A549 (cell line): ENCODE measurements at regions not wholly inside any gene's neighbourhood (a gene's known extent, or its start where the extent isn't known, plus 50 kb on each side); places are given as distances from the start of the nearest gene placed in this dataset.

Source experiments
- ATAC-seq, 2 experiments: fragments of 200-7000 bp in 1 of 2; fragments of >200 bp in 1 of 2; cut with Nextera tagmentation in 1 of 2; cut with Tn5 transposase in 1 of 2; 3 replicates each; pipeline versions ENCODE4 v1.8.0 to v1.9.1; 2018 to 2020; ENCODE audit warnings: mild to moderate bottlenecking in 1 of 2, moderate library complexity in 1 of 2
- CTCF ChIA-PET: fragments of 300-600 bp; sonication (Branson Sonifier 250); formaldehyde crosslinking; extraction: SDS; loops from one replicate; lab custom pipeline; 2021; ENCODE audit warnings: antibody characterized with exemption, inconsistent platforms; lab: Yijun Ruan, JAX
- POLR2A ChIA-PET: fragments of 350-600 bp; formaldehyde crosslinking; extraction: SDS; loops from one replicate; lab custom pipeline; 2021; ENCODE audit warnings: antibody characterized with exemption, inconsistent platforms; lab: Yijun Ruan, JAX
- DNase-seq, 2 experiments: peaks; one replicate each; pipeline versions ENCODE4 v3.0.0 to v3.0.0-alpha.2; 2011 to 2016; ENCODE audit warnings: low read depth in 1 of 2, low spot score in 1 of 2
- FAIRE-seq: peaks from 2 replicates; lab custom pipeline; 2011; peaks lifted over from hg19 to GRCh38; lab: Jason Lieb, UNC
- H3K27ac ChIP-seq, 2 experiments: fragments of >200 bp; sonication (Bioruptor Twin); formaldehyde crosslinking; 3 replicates each; pipeline ENCODE4 v1.5.1; 2016 to 2017
- H3K4me1 ChIP-seq: fragments of >200 bp; sonication (Bioruptor Twin); formaldehyde crosslinking; 3 replicates; pipeline ENCODE4 v1.6.1; 2016
- H3K4me2 ChIP-seq: fragments of >200 bp; sonication (Bioruptor Twin); formaldehyde crosslinking; 3 replicates; pipeline ENCODE4 v1.6.1; 2016
- H3K4me3 ChIP-seq: fragments of >200 bp; sonication (Bioruptor Twin); formaldehyde crosslinking; 3 replicates; pipeline ENCODE4 v1.5.1; 2016
- H3K9me3 ChIP-seq: fragments of >200 bp; sonication (Bioruptor Twin); formaldehyde crosslinking; 3 replicates; pipeline ENCODE4 v1.6.1; 2016
- BHLHE40 ChIP-seq: IDR thresholded peaks from 2 replicates; pipeline ENCODE4 v1.6.1; 2012; ENCODE audit warnings: low read depth, low read length, inconsistent platforms
- CBX2 ChIP-seq: fragments of 200-600 bp; sonication (generic); IDR thresholded peaks from 2 replicates; pipeline ENCODE4 v1.6.1; 2016; ENCODE audit warnings: low read depth, mild to moderate bottlenecking, borderline replicate concordance
- CBX8 ChIP-seq: fragments of 200-600 bp; sonication (generic); IDR thresholded peaks from 2 replicates; pipeline ENCODE4 v1.6.1; 2016
- CEBPB ChIP-seq, 2 experiments: fragments of >200 bp in 1 of 2; sonication (Bioruptor Twin) in 1 of 2; formaldehyde crosslinking in 1 of 2; IDR thresholded peaks; 2 replicates each; pipeline ENCODE4 v1.6.1; 2012 to 2016
- EP300 ChIP-seq, 2 experiments: fragments of >200 bp; sonication (Bioruptor Twin); formaldehyde crosslinking; IDR thresholded peaks; 2 replicates in 1 of 2; 3 replicates in 1 of 2; pipeline ENCODE4 v1.6.1; 2016 to 2017
- HDAC2 ChIP-seq: fragments of 200-600 bp; sonication (generic); IDR thresholded peaks from 2 replicates; pipeline ENCODE4 v1.6.1; 2016
- HEYL ChIP-seq: fragments of 250-450 bp; sonication (Bioruptor Pico); IDR thresholded peaks from 2 replicates; pipeline ENCODE4 v1.8.0; 2021; ENCODE audit warnings: mild to moderate bottlenecking, moderate library complexity
- HOXB13 ChIP-seq: fragments of 250-450 bp; sonication (Bioruptor Pico); IDR thresholded peaks from 2 replicates; pipeline ENCODE4 v1.5.0; 2020; ENCODE audit warnings: low read depth, mild to moderate bottlenecking, moderate library complexity
- JUNB ChIP-seq: fragments of >200 bp; sonication (Bioruptor Twin); formaldehyde crosslinking; IDR thresholded peaks from 2 replicates; pipeline ENCODE4 v1.6.1; 2016
- KDM1A ChIP-seq: fragments of 200-600 bp; sonication (generic); IDR thresholded peaks from 2 replicates; pipeline ENCODE4 v1.6.1; 2016; ENCODE audit warnings: low read depth, mild to moderate bottlenecking
- KDM5A ChIP-seq: fragments of 200-600 bp; sonication (generic); IDR thresholded peaks from 2 replicates; pipeline ENCODE4 v1.6.1; 2016; ENCODE audit warnings: antibody characterized with exemption, mild to moderate bottlenecking
- MAZ ChIP-seq: fragments of 150-350 bp; IDR thresholded peaks from 2 replicates; pipeline ENCODE4 v1.6.1; 2014; ENCODE audit warnings: antibody characterized with exemption, low read depth, low read length, borderline replicate concordance
- MYC ChIP-seq: IDR thresholded peaks from 2 replicates; pipeline ENCODE4 v1.6.1; 2012; ENCODE audit warnings: mild to moderate bottlenecking, inconsistent platforms, low read length, improper control_type of control experiment, borderline replicate concordance
- NFE2L2 ChIP-seq: fragments of 150-350 bp; conservative IDR thresholded peaks from 2 replicates; pipeline ENCODE4 v1.6.1; 2014; ENCODE audit warnings: low read length
- NPAS2 ChIP-seq: fragments of 250-450 bp; sonication (Bioruptor Pico); IDR thresholded peaks from 2 replicates; pipeline ENCODE4 v1.8.0; 2022; ENCODE audit warnings: mild to moderate bottlenecking, moderate library complexity, borderline replicate concordance
- NR3C1 ChIP-seq: fragments of >200 bp; sonication (Bioruptor Twin); formaldehyde crosslinking; IDR thresholded peaks from 3 replicates; pipeline ENCODE4 v1.6.1; 2017
- RAD21 ChIP-seq, 2 experiments: fragments of >200 bp in 1 of 2; sonication (Bioruptor Twin) in 1 of 2; formaldehyde crosslinking in 1 of 2; IDR thresholded peaks in 1 of 2; conservative IDR thresholded peaks in 1 of 2; 2 replicates in 1 of 2; 3 replicates in 1 of 2; pipeline ENCODE4 v1.6.1; 2012 to 2018; ENCODE audit warnings: inconsistent platforms in 1 of 2
- RARB ChIP-seq: fragments of 250-450 bp; sonication (Bioruptor Pico); IDR thresholded peaks from 2 replicates; pipeline ENCODE4 v1.8.0; 2021; ENCODE audit warnings: mild to moderate bottlenecking, moderate library complexity
- RFX5 ChIP-seq: fragments of 450-650 bp; IDR thresholded peaks from 2 replicates; pipeline ENCODE4 v1.7.1; 2014; ENCODE audit warnings: antibody characterized with exemption, mild to moderate bottlenecking, moderate library complexity
- RNF2 ChIP-seq: fragments of 200-600 bp; sonication (generic); IDR thresholded peaks from 2 replicates; pipeline ENCODE4 v1.6.1; 2016; ENCODE audit warnings: low read depth, mild to moderate bottlenecking, antibody characterized with exemption, moderate library complexity, borderline replicate concordance
- SMC3 ChIP-seq: fragments of >200 bp; sonication (Bioruptor Twin); formaldehyde crosslinking; IDR thresholded peaks from 3 replicates; pipeline ENCODE4 v1.6.1; 2018; ENCODE audit warnings: inconsistent platforms
- TP53 ChIP-seq: fragments of 250-450 bp; sonication (Bioruptor Pico); IDR thresholded peaks from 2 replicates; pipeline ENCODE4 v1.5.0; 2021; ENCODE audit warnings: mild to moderate bottlenecking, moderate library complexity
- USF2 ChIP-seq: fragments of 450-650 bp; IDR thresholded peaks from 2 replicates; pipeline ENCODE4 v1.6.1; 2014; ENCODE audit warnings: antibody characterized with exemption
- ZC3H11A ChIP-seq: fragments of 450-650 bp; IDR thresholded peaks from 2 replicates; pipeline ENCODE4 v1.6.1; 2014; ENCODE audit warnings: antibody characterized with exemption, mild to moderate bottlenecking
- WGBS: methylation state at CpG from one replicate; pipeline ENCODE4 v1.1.6; 2017; ENCODE audit errors: missing lambda C conversion rate; 5-methylcytosine and 5-hydroxymethylcytosine counted together
- TF ChIP-seq, protein P1 (sequence below): fragments of >200 bp; sonication (Bioruptor Twin); formaldehyde crosslinking; IDR thresholded peaks from 3 replicates; pipeline ENCODE4 v1.6.1; 2016
- TF ChIP-seq, protein P2 (sequence below): fragments of 250-450 bp; sonication (Bioruptor Pico); IDR thresholded peaks from 2 replicates; pipeline ENCODE4 v1.5.0; 2020; ENCODE audit warnings: low read depth, mild to moderate bottlenecking, moderate library complexity
- TF ChIP-seq, protein P3 (sequence below): IDR thresholded peaks from 2 replicates; pipeline ENCODE4 v1.6.1; 2012

GRCh38 chr10:78886129-78886528, 182.6 kb upstream of the ZMIZ1 start (continued):
- TF ChIP-seq, protein P1, sequence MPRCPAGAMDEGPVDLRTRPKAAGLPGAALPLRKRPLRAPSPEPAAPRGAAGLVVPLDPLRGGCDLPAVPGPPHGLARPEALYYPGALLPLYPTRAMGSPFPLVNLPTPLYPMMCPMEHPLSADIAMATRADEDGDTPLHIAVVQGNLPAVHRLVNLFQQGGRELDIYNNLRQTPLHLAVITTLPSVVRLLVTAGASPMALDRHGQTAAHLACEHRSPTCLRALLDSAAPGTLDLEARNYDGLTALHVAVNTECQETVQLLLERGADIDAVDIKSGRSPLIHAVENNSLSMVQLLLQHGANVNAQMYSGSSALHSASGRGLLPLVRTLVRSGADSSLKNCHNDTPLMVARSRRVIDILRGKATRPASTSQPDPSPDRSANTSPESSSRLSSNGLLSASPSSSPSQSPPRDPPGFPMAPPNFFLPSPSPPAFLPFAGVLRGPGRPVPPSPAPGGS, result no peak
- no peak for TF ChIP-seq KDM1A
- TF ChIP-seq, all 56 proteins: peak for 0

DNA sequence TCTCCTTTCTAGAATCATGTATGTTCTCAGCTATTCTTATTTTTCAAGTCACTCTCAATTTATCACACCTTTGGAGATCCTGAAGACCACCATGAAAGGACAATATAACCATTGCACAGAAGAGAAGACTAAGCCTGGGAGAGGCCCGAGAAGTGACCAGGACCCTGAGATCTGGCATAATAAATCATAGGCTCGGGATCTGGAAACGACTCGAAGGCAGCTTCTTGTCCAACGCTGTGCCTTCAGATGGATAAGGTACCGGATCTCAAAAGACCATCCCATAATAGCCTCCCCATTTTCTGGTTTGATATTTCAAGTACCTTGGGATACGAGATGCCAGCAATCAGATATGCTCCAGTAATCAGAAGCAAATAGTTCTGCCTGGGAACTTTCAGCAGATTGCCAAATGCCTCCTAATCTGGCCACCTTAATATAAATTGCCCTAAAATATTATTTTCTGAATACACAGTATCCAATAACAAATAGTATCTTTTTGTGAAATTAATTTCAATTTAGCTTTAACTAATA, 179.2 kb upstream of the ZMIZ1 start:
- Histone ChIP-seq H3K4me1 (no peaks in the 10 kb centered on the region), H3K4me3 (no peak overlapping the region), H3K27ac (no peak overlapping the region), H3K4me2 (no peak overlapping the region), H3K9me3 (peaks cover 26% of the 10 kb centered on the region)
- ATAC-seq, result no peak
- ChIA-PET POLR2A (no interaction called here), CTCF (no interaction called here)
- TF ChIP-seq USF2, result no peak
- no peak for TF ChIP-seq HEYL (CRISPR knock-in tag)
- DNase-seq, result no peak
- FAIRE-seq, result no peak
- 51% methylated on average over 7 of the region's 7 CpGs for WGBS

DNA sequence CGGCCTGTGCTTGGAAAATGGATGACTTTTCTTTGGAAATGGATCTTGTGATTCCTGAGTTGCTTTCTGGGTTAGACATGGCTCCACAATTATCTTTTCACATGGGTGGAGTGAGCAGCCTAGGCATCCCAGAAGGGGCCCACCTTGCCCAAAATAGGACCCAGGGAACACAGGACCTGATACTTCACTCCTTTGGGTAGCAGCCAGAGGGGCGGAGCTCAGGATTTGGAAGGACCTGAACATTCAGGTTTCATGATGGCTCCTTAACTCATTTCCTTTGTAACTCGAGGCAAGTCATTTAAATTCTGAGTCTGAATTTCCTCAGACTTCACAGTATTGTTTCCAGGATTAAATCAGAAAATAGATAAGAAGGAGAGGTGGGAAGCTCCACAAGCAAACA, 178.3 kb upstream of the ZMIZ1 start:
- Histone ChIP-seq H3K9me3 (peaks cover 18% of the 10 kb centered on the region), H3K4me3 (no peak overlapping the region), H3K4me2 (no peak overlapping the region), H3K4me1 (no peaks in the 10 kb centered on the region), H3K27ac (no peak overlapping the region)
- CTCF ChIA-PET, result no interaction called here
- ATAC-seq, result no peak
- WGBS, result 39% methylated on average over 3 of the region's 3 CpGs
- FAIRE-seq, result no peak
- DNase-seq, result no peak
- no peak for TF ChIP-seq RARB (CRISPR knock-in tag)
- TF ChIP-seq SMC3, result no peak
- no peak for TF ChIP-seq RFX5
- no peak for TF ChIP-seq CBX2
- TF ChIP-seq TP53, result no peak
- TF ChIP-seq, protein P1, result no peak
- no peak for TF ChIP-seq MYC
- no peak for TF ChIP-seq MAZ
- TF ChIP-seq, protein P2, sequence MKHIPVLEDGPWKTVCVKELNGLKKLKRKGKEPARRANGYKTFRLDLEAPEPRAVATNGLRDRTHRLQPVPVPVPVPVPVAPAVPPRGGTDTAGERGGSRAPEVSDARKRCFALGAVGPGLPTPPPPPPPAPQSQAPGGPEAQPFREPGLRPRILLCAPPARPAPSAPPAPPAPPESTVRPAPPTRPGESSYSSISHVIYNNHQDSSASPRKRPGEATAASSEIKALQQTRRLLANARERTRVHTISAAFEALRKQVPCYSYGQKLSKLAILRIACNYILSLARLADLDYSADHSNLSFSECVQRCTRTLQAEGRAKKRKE (CRISPR knock-in tag), result no peak
- TF ChIP-seq ZC3H11A, result no peak
- POLR2A ChIA-PET, result no interaction called here

GRCh38 chr10:78891741-78892140, 177.0 kb upstream of the ZMIZ1 start:
- POLR2A ChIA-PET, result no interaction called here
- no peak overlapping the region for H3K27ac ChIP-seq
- WGBS, result 44% methylated on average over 2 of the region's 2 CpGs
- TF ChIP-seq CBX8 (no peak), CEBPB (IDR thresholded peaks at IDR 0.05) (no peak), HDAC2 (no peak), RNF2 (no peak), HOXB13 (no peak), BHLHE40 (no peak), HEYL (CRISPR knock-in tag) (no peak), RAD21 (conservative IDR thresholded peaks at IDR 0.05 in 1 of 2, IDR thresholded peaks at IDR 0.05 in 1 of 2) (no peak), USF2 (no peak), EP300 (IDR thresholded peaks at IDR 0.05) (no peak), NFE2L2 (no peak), KDM5A (no peak), JUNB (no peak), NPAS2 (CRISPR knock-in tag) (no peak), NR3C1 (no peak)
- TF ChIP-seq, protein P3, sequence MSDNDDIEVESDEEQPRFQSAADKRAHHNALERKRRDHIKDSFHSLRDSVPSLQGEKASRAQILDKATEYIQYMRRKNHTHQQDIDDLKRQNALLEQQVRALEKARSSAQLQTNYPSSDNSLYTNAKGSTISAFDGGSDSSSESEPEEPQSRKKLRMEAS, result no peak
- TF ChIP-seq, all 56 proteins: peak for 0
- Histone ChIP-seq H3K4me3 (no peak overlapping the region), H3K4me2 (no peak overlapping the region), H3K4me1 (no peaks in the 10 kb centered on the region), H3K9me3 (peaks cover 6% of the 10 kb centered on the region; the same call in 1 of the 3 replicates)
- CTCF ChIA-PET, result interaction anchor here (1.0 kb wide), 1 partner anchor 147 kb away, joined by 3 read pairs; no protein-coding TSS in a partner anchor
- FAIRE-seq (no peak), ATAC-seq (no peak), DNase-seq (no peak)
